ENCODE measurements at regions not wholly inside any gene's neighbourhood (a gene's known extent, or its start where the extent isn't known, plus 50 kb on each side); places are given as distances from the start of the nearest gene placed in this dataset.
"Not testable (repeated sequence)": the region's sequence is repeated elsewhere in the genome, so short reads cannot be mapped to it uniquely, and the experiment has no call there.

DNA sequence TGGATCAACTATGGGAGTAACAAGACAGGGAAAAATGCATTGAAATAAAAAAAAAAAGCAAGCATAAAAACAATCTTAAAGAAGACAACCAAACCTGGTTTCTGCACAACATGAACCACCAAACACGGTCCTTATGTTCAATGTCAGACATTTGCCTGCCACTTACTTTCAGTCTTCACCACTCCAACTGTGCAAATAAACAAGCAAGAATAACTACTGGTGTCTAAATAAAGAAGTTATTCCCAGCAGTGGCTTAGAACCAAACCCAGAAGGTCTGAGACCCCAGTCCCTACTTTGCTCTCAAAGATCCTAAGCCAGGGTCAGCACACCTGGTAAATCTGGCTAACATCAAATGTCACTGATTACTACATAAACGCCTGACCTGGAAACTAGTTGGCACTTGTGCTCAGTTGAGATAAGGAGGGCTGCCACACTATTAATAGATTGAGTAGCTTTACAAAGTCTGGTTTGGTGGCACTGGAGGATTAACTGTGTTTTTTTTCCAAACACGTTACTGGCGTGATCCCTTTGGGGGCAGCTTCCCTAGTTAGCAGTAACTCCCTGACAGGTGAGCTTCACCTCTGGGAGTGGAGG lies 62.7 kb upstream of the ABLIM1 start:
- no peak for DNase-seq (ENCODE audit: low read depth, low spot score)
- no peak for TF ChIP-seq CTCF (IDR thresholded peaks at IDR 0.05; ENCODE audit: insufficient read depth, low read length, missing control alignments)
- no peak overlapping the region for H3K4me3 ChIP-seq (ENCODE audit: low read depth, low read length)
- ChIA-PET POLR2A (no interaction called here), CTCF (interaction anchor here (0.6 to 1.5 kb wide), 2 partner anchors 26 to 65 kb away, joined by 3 to 5 read pairs; no protein-coding TSS in a partner anchor)

DNA sequence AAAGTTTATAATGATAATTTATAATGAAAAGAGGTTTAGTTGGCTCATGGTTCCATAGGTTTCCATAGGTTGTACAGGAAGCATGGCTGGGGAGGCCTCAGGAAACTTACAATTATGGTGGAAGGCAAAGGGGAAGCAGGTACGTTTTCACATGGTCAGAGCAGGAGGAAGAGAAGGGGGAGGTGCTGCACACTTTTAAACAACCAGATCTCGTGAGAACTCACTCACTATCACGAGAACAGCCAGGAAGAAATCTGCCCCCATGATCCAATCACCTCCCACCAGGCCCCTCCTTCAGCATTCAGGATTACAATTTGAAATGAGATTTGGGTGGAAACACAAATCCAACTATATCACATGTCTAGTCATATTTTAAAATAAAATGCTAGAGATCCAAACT lies 64.1 kb upstream of the ABLIM1 start:
- H3K4me3 ChIP-seq (ENCODE audit: low read depth, low read length); DNase-seq (ENCODE audit: low read depth, low spot score); POLR2A ChIA-PET: not testable (repeated sequence)
- CTCF ChIA-PET: interaction anchor here (1.5 kb wide), 1 partner anchor 64 kb away, joined by 5 read pairs; no protein-coding TSS in a partner anchor

GRCh38 chr10:114723361-114723760 lies 65.3 kb upstream of the ABLIM1 start:
- CTCF ChIA-PET: interaction anchor here (1.0 kb wide), 1 partner anchor 67 kb away, joined by 3 read pairs; no protein-coding TSS in a partner anchor
- TF ChIP-seq CTCF (IDR thresholded peaks at IDR 0.05; ENCODE audit: insufficient read depth, low read length, missing control alignments): no peak
- DNase-seq (ENCODE audit: low read depth, low spot score): no peak
- no peak overlapping the region for H3K4me3 ChIP-seq (ENCODE audit: low read depth, low read length)
- POLR2A ChIA-PET: no interaction called here

DNA sequence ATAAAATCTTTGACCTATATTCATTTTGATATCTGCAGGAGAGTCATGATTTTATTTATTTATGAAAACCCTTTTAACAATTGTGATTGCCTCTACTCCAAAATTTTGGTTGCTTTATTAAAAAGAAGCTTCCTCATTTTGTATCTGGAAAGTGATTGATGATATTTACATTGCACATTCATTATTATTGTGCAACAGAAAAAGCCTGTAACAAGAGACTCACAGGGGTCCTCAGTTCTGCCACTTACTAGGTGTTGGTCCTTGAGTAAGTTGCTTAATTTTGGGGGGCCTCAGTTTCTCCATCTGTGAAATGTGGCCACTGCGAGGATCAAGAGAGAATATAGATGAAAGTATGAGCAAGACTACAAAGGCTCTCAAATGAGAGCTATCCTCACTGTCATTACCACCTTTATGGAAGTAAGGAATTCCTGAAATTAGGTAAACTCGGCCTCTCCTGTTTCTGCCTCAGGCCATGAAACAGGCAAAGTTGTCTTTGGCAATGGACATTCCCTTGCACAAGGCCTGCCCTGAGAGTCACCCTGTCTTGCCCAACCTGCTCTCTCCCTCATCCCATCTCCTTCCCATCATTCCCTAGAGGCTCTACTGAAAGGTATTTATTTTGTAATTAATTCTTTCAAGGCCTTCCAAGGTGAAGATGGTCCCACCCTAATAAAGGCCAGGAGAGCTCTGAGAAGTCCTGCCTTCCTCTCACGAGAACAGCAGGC lies 66.1 kb upstream of the ABLIM1 start:
- no peak for TF ChIP-seq CTCF (IDR thresholded peaks at IDR 0.05; ENCODE audit: insufficient read depth, low read length, missing control alignments)
- H3K4me3 ChIP-seq (ENCODE audit: low read depth, low read length): no peak overlapping the region
- POLR2A ChIA-PET: no interaction called here
- DNase-seq (ENCODE audit: low read depth, low spot score): no peak
- CTCF ChIA-PET: interaction anchor here (1.0 kb wide), 1 partner anchor 67 kb away, joined by 3 read pairs; no protein-coding TSS in a partner anchor

- no peak for DNase-seq (ENCODE audit: low read depth, low spot score)
- no peak for TF ChIP-seq CTCF (IDR thresholded peaks at IDR 0.05; ENCODE audit: insufficient read depth, low read length, missing control alignments)
- CTCF ChIA-PET: no interaction called here
- H3K4me3 ChIP-seq (ENCODE audit: low read depth, low read length): no peak overlapping the region
- POLR2A ChIA-PET: no interaction called here
Measured at GRCh38 chr10:114724716-114725106, 66.6 kb upstream of the ABLIM1 start.

- no peak overlapping the region for H3K4me3 ChIP-seq (ENCODE audit: low read depth, low read length)
- TF ChIP-seq CTCF (IDR thresholded peaks at IDR 0.05; ENCODE audit: insufficient read depth, low read length, missing control alignments): no peak
- DNase-seq (ENCODE audit: low read depth, low spot score): no peak
- POLR2A ChIA-PET: no interaction called here
- CTCF ChIA-PET: no interaction called here
Measured at GRCh38 chr10:114726820-114727271, 68.8 kb upstream of the ABLIM1 start.
